ENCODE measurements at regions not wholly inside any gene's neighbourhood (a gene's known extent, or its start where the extent isn't known, plus 50 kb on each side); places are given as distances from the start of the nearest gene placed in this dataset.

DNA sequence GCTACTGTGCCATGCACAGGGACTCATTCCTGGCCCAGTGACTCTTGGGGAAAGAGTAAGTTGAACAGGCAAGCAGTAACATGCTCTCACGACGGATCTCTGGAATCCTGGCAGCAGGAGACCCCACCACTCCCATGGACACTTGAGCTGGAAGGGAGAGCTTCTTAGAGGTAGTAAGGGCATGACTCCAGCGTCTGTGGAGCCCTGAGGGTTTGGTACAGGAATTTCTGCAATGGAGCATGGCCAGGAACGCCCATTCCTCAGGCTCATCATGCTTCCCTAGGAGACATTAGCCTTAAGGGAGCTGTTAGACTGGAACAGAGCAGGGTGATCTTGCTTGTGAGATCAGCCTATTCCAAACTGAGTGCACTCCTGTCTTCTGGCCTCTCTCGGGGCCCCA lies 212.9 kb downstream of the MAT2B start:
- H3K4me1 ChIP-seq (ENCODE audit: control insufficient read depth, insufficient read depth, low read length), result no peaks in the 10 kb centered on the region
- Mint-ChIP-seq H3K4me3 (no peak overlapping the region), H3K27me3 (ENCODE audit: insufficient read depth) (no peaks in the 10 kb centered on the region), H3K27ac (no peak overlapping the region), H3K9me3 (no peaks in the 10 kb centered on the region), H3K36me3 (ENCODE audit: low read depth) (no peaks in the 10 kb centered on the region), H3K4me1 (no peaks in the 10 kb centered on the region)
- no peaks in the 10 kb centered on the region for H3K27me3 ChIP-seq (ENCODE audit: control insufficient read depth, insufficient read depth, low read length, poor library complexity, severe bottlenecking)
- DNase-seq, result no peak
- H3K4me3 ChIP-seq (ENCODE audit: low read length), result no peak overlapping the region
- no peak overlapping the region for H3K27ac ChIP-seq (ENCODE audit: low read depth, low read length)
- no peaks in the 10 kb centered on the region for H3K9me3 ChIP-seq (ENCODE audit: control insufficient read depth, low read length)
- WGBS, 2 experiments (ENCODE audit: insufficient coverage in 1 of 2, insufficient read length in 1 of 2), result 65 to 74% methylated on average over 2 to 5 of the region's 5 CpGs
- H3K9ac ChIP-seq (ENCODE audit: extremely low read depth, low read length, poor library complexity, severe bottlenecking), result no peak overlapping the region
- H3K36me3 ChIP-seq (ENCODE audit: control insufficient read depth, insufficient read depth, low read length), result no peaks in the 10 kb centered on the region
- TF ChIP-seq, protein P1, sequence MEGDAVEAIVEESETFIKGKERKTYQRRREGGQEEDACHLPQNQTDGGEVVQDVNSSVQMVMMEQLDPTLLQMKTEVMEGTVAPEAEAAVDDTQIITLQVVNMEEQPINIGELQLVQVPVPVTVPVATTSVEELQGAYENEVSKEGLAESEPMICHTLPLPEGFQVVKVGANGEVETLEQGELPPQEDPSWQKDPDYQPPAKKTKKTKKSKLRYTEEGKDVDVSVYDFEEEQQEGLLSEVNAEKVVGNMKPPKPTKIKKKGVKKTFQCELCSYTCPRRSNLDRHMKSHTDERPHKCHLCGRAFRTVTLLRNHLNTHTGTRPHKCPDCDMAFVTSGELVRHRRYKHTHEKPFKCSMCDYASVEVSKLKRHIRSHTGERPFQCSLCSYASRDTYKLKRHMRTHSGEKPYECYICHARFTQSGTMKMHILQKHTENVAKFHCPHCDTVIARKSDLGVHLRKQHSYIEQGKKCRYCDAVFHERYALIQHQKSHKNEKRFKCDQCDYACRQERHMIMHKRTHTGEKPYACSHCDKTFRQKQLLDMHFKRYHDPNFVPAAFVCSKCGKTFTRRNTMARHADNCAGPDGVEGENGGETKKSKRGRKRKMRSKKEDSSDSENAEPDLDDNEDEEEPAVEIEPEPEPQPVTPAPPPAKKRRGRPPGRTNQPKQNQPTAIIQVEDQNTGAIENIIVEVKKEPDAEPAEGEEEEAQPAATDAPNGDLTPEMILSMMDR (conservative IDR thresholded peaks at IDR 0.05), result no peak

DNA sequence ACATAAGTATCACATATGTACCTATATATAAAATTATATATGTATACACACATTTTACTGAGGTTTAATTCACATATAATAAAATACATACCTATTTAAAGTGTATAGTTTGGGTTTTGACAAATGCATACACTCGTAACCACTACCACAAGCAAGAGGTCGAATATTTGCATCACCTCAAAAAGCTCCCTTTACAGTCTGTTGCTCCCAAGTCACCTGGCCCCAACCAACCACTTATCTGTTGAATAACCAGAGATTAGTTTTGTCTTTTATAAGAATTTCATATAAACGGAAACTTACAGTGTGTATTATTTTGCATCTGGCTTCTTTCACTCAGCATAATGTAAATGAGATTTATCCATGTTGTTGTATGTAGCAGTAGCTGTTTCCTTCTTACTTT lies 218.9 kb downstream of the MAT2B start:
- H3K4me1 ChIP-seq (ENCODE audit: control insufficient read depth, insufficient read depth, low read length), result no peaks in the 10 kb centered on the region
- Mint-ChIP-seq H3K4me3 (no peak overlapping the region), H3K27me3 (ENCODE audit: insufficient read depth) (no peaks in the 10 kb centered on the region), H3K4me1 (no peaks in the 10 kb centered on the region), H3K27ac (no peak overlapping the region), H3K9me3 (peaks cover 2% of the 10 kb centered on the region), H3K36me3 (ENCODE audit: low read depth) (no peaks in the 10 kb centered on the region)
- no peak overlapping the region for H3K4me3 ChIP-seq (ENCODE audit: low read length)
- H3K27me3 ChIP-seq (ENCODE audit: control insufficient read depth, insufficient read depth, low read length, poor library complexity, severe bottlenecking), result no peaks in the 10 kb centered on the region
- 73% methylated on average over 3 of the region's 3 CpGs; no CpG with 5 or more reads in 1 of the 2 experiments for WGBS, 2 experiments (ENCODE audit: insufficient coverage in 1 of 2, insufficient read length in 1 of 2)
- no peaks in the 10 kb centered on the region for H3K9me3 ChIP-seq (ENCODE audit: control insufficient read depth, low read length)
- H3K36me3 ChIP-seq (ENCODE audit: control insufficient read depth, insufficient read depth, low read length), result no peaks in the 10 kb centered on the region
- no peak overlapping the region for H3K9ac ChIP-seq (ENCODE audit: extremely low read depth, low read length, poor library complexity, severe bottlenecking)
- H3K27ac ChIP-seq (ENCODE audit: low read depth, low read length), result no peak overlapping the region
- no peak for DNase-seq
- TF ChIP-seq, protein P1 (conservative IDR thresholded peaks at IDR 0.05), result no peak

DNA sequence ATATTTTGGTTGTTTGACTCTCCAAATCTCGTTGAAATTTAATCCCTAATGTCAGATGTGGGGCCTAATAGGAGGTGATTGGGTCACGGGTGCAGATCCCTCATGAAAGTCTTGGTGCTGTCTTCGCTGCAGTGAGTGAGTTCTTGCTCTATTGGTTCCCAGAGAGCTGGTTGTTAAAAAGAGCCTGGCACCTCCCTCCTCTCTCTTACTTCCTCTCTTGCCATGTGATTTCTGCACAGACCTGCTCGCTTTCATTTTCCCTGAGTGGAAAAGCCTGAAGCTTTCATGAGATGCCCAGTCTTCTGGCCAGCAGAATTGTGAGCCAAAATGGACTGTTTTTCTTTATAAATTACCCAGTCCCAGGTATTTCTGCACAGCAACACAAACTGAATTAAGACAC lies 221.6 kb downstream of the MAT2B start:
- H3K27ac Mint-ChIP-seq, result no peak overlapping the region
- Histone ChIP-seq H3K27me3 (ENCODE audit: control insufficient read depth, insufficient read depth, low read length, poor library complexity, severe bottlenecking) (no peaks in the 10 kb centered on the region), H3K9ac (ENCODE audit: extremely low read depth, low read length, poor library complexity, severe bottlenecking) (no peak overlapping the region), H3K36me3 (ENCODE audit: control insufficient read depth, insufficient read depth, low read length) (no peaks in the 10 kb centered on the region), H3K4me1 (ENCODE audit: control insufficient read depth, insufficient read depth, low read length) (no peaks in the 10 kb centered on the region), H3K27ac (ENCODE audit: low read depth, low read length) (no peak overlapping the region), H3K9me3 (ENCODE audit: control insufficient read depth, low read length) (no peaks in the 10 kb centered on the region), H3K4me3 (ENCODE audit: low read length) (no peak overlapping the region)
- H3K27me3 Mint-ChIP-seq (ENCODE audit: insufficient read depth), result no peaks in the 10 kb centered on the region
- no peak for DNase-seq
- peaks cover 2% of the 10 kb centered on the region for H3K9me3 Mint-ChIP-seq
- H3K4me1 Mint-ChIP-seq, result peaks cover 2% of the 10 kb centered on the region
- no peak overlapping the region for H3K4me3 Mint-ChIP-seq
- 80 to 90% methylated on average over 2 to 4 of the region's 4 CpGs for WGBS, 2 experiments (ENCODE audit: insufficient coverage in 1 of 2, insufficient read length in 1 of 2)
- no peaks in the 10 kb centered on the region for H3K36me3 Mint-ChIP-seq (ENCODE audit: low read depth)
- TF ChIP-seq, protein P1 (conservative IDR thresholded peaks at IDR 0.05), result no peak

Measured in endodermal cell (in vitro differentiated cells).